ENCODE measurements at regions not wholly inside any gene's neighbourhood (a gene's known extent, or its start where the extent isn't known, plus 50 kb on each side); places are given as distances from the start of the nearest gene placed in this dataset.

GRCh38 chr22:49320714-49321476 is 506.8 kb downstream of the BRD1 start:
- Mint-ChIP-seq H3K4me1 (no peaks in the 10 kb centered on the region), H3K27me3 (peaks cover 29% of the 10 kb centered on the region), H3K27ac (no peak overlapping the region), H3K9me3 (ENCODE audit: insufficient read depth) (no peaks in the 10 kb centered on the region), H3K4me3 (no peak overlapping the region)
- intact Hi-C loops (cut with micrococcal nuclease) = no loop called here
- Histone ChIP-seq H4K20me1 (ENCODE audit: control insufficient read depth, insufficient read depth, low read length, poor library complexity, severe bottlenecking) (no peaks in the 10 kb centered on the region), H3K27me3 (replicated peaks in 1 of 4; ENCODE audit: control extremely low read depth in 1 of 4, control insufficient read depth in 3 of 4, insufficient read depth in 4 of 4, low read length in 3 of 4) (peaks cover 0 to 11% (median 3%) of the 10 kb centered on the region in 4 experiments), H3K27ac (ENCODE audit: low read length in 2 of 2) (no peak overlapping the region), H3K9me3 (ENCODE audit: control extremely low read depth in 1 of 3, control insufficient read depth in 2 of 3, insufficient read depth in 1 of 3, low read length in 2 of 3) (peaks cover 0 to 4% (median 0%) of the 10 kb centered on the region in 3 donors), H3K4me2 (replicated peaks; ENCODE audit: low read depth, low read length, poor library complexity, severe bottlenecking) (no peak overlapping the region), H3K9ac (ENCODE audit: low read length) (no peak overlapping the region), H3K4me3 (ENCODE audit: control extremely low read depth in 1 of 5, extremely low read depth in 1 of 5, insufficient read depth in 1 of 5, low read depth in 2 of 5, low read length in 4 of 5) (no peak overlapping the region), H3K79me2 (ENCODE audit: control insufficient read depth, insufficient read depth, low read length) (no peaks in the 10 kb centered on the region), H3K36me3 (replicated peaks in 1 of 2; ENCODE audit: control extremely low read depth in 1 of 2, control insufficient read depth in 1 of 2, extremely low read depth in 1 of 2, insufficient read depth in 2 of 2, low read length in 1 of 2) (no peaks in the 10 kb centered on the region), H3K4me1 (ENCODE audit: control insufficient read depth in 2 of 2, insufficient read depth in 2 of 2, low read length in 2 of 2) (no peaks in the 10 kb centered on the region), H2AFZ (ENCODE audit: insufficient read depth, low read depth, low read length, poor library complexity, severe bottlenecking) (no peak overlapping the region)
- CTCF ChIA-PET = no interaction called here
- ATAC-seq (ENCODE audit: low read depth) = no peak
- TF ChIP-seq CTCF (IDR thresholded peaks at IDR 0.05) (no peak), EZH2 (IDR thresholded peaks at IDR 0.05; ENCODE audit: borderline replicate concordance, insufficient read depth, low read depth, low read length, poor library complexity, severe bottlenecking) (no peak)
- POLR2A ChIA-PET = no interaction called here
- no peak for DNase-seq
- WGBS (ENCODE audit: insufficient coverage) = 99% methylated on average over 13 of the region's 29 CpGs

- peaks cover 21% of the 10 kb centered on the region for H3K27me3 Mint-ChIP-seq
These were observed 510.3 kb downstream of the BRD1 start for GRCh38 chr22:49317369-49317768.

More at GRCh38 chr22:49317369-49317768, 510.3 kb downstream of the BRD1 start:
- no peak overlapping the region for H3K4me3 ChIP-seq (ENCODE audit: control extremely low read depth in 1 of 5, extremely low read depth in 1 of 5, insufficient read depth in 1 of 5, low read depth in 2 of 5, low read length in 4 of 5)
- CTCF ChIA-PET = interaction anchor here (0.7 to 0.9 kb wide), 2 partner anchors 11 to 24 kb away, joined by 3 to 4 read pairs; no protein-coding TSS in a partner anchor
- H3K9ac ChIP-seq (ENCODE audit: low read length) = no peak overlapping the region
- no peaks in the 10 kb centered on the region for H3K9me3 ChIP-seq (ENCODE audit: control extremely low read depth in 1 of 3, control insufficient read depth in 2 of 3, insufficient read depth in 1 of 3, low read length in 2 of 3)
- Mint-ChIP-seq H3K4me3 (no peak overlapping the region), H3K9me3 (ENCODE audit: insufficient read depth) (no peaks in the 10 kb centered on the region), H3K27ac (no peak overlapping the region), H3K4me1 (no peaks in the 10 kb centered on the region)
- H3K4me1 ChIP-seq (ENCODE audit: control insufficient read depth in 2 of 2, insufficient read depth in 2 of 2, low read length in 2 of 2) = no peaks in the 10 kb centered on the region
- H3K27ac ChIP-seq (ENCODE audit: low read length in 2 of 2) = no peak overlapping the region
- TF ChIP-seq CTCF (IDR thresholded peaks at IDR 0.05) (no peak), EZH2 (IDR thresholded peaks at IDR 0.05; ENCODE audit: borderline replicate concordance, insufficient read depth, low read depth, low read length, poor library complexity, severe bottlenecking) (no peak)
- H3K27me3 ChIP-seq (replicated peaks in 1 of 4; ENCODE audit: control extremely low read depth in 1 of 4, control insufficient read depth in 3 of 4, insufficient read depth in 4 of 4, low read length in 3 of 4) = peaks cover 0 to 6% (median 0%) of the 10 kb centered on the region in 4 experiments
- no peak overlapping the region for H3K4me2 ChIP-seq (replicated peaks; ENCODE audit: low read depth, low read length, poor library complexity, severe bottlenecking)
- ATAC-seq (ENCODE audit: low read depth) = no peak
- no peaks in the 10 kb centered on the region for H3K36me3 ChIP-seq (replicated peaks in 1 of 2; ENCODE audit: control extremely low read depth in 1 of 2, control insufficient read depth in 1 of 2, extremely low read depth in 1 of 2, insufficient read depth in 2 of 2, low read length in 1 of 2)
- no peaks in the 10 kb centered on the region for H3K79me2 ChIP-seq (ENCODE audit: control insufficient read depth, insufficient read depth, low read length)
- POLR2A ChIA-PET = interaction anchor here (0.6 kb wide), 1 partner anchor 379 kb away, joined by 3 read pairs; no protein-coding TSS in a partner anchor
- no peaks in the 10 kb centered on the region for H4K20me1 ChIP-seq (ENCODE audit: control insufficient read depth, insufficient read depth, low read length, poor library complexity, severe bottlenecking)
- no peak overlapping the region for H2AFZ ChIP-seq (ENCODE audit: insufficient read depth, low read depth, low read length, poor library complexity, severe bottlenecking)
- no peak for DNase-seq
- no CpG with 5 or more reads among the region's 5 CpGs for WGBS (ENCODE audit: insufficient coverage)
- intact Hi-C loops (cut with micrococcal nuclease) = no loop called here
